GM12878 (cell line): ENCODE measurements at regions not wholly inside any gene's neighbourhood (a gene's known extent, or its start where the extent isn't known, plus 50 kb on each side); places are given as distances from the start of the nearest gene placed in this dataset.

Source experiments
- ATAC-seq: fragments of 200-7000 bp; cut with Tn5 transposase; 3 replicates; pipeline ENCODE4 v1.9.1; 2020; ENCODE audit warnings: mild to moderate bottlenecking, moderate library complexity
- BruUV-seq: library from RNA; stranded (reverse); fragments of 400-500 nt; replicated peaks from 2 replicates; lab custom pipeline; 2021; lab: Mats Ljungman, UMichigan
- CTCF ChIA-PET: fragments of 300-600 bp; sonication (Branson Sonifier 250); formaldehyde crosslinking; extraction: SDS; loops from one replicate; lab custom pipeline; 2021; ENCODE audit warnings: inconsistent platforms; lab: Yijun Ruan, JAX
- POLR2A ChIA-PET: fragments of 350-600 bp; formaldehyde crosslinking; extraction: SDS; loops from one replicate; lab custom pipeline; 2021; ENCODE audit warnings: inconsistent platforms; lab: Charles Lee
- RAD21 ChIA-PET: fragments of 300-600 bp; sonication (Branson Sonifier 250); formaldehyde crosslinking; loops from one replicate; lab custom pipeline; 2023; ENCODE audit warnings: antibody characterized with exemption; ENCODE audit not compliant: unreplicated experiment; lab: Charles Lee
- SMC1A ChIA-PET: fragments of 300-600 bp; sonication (Branson Sonifier 250); formaldehyde crosslinking; loops from one replicate; lab custom pipeline; 2023; ENCODE audit not compliant: unreplicated experiment, uncharacterized antibody; lab: Charles Lee
- DNase-seq: peaks from one replicate; pipeline ENCODE4 v3.0.0-alpha.2; 2011; ENCODE audit warnings: low read depth, low spot score
- FAIRE-seq: peaks from 3 replicates; lab custom pipeline; 2011; peaks lifted over from hg19 to GRCh38; lab: Jason Lieb, UNC
- H2AFZ ChIP-seq: 2 replicates; pipeline ENCODE4 v1.6.0; 2011; ENCODE audit warnings: low read depth, low read length, control low read depth; ENCODE audit not compliant: control insufficient read depth
- H3K27ac ChIP-seq: 2 replicates; pipeline ENCODE4 v1.5.1; 2011; ENCODE audit warnings: control low read depth; ENCODE audit not compliant: control insufficient read depth, insufficient read depth
- H3K27me3 ChIP-seq, 2 experiments: replicated peaks in 1 of 2; 2 replicates each; pipeline versions ENCODE4 v1.6.0 to v1.6.1; 2011; ENCODE audit warnings: low read length in 1 of 2; ENCODE audit not compliant: control insufficient read depth in 2 of 2, insufficient read depth in 2 of 2
- H3K36me3 ChIP-seq, 2 experiments: 2 replicates each; pipeline ENCODE4 v1.5.1; 2011; ENCODE audit warnings: low read length in 1 of 2; ENCODE audit not compliant: control insufficient read depth in 2 of 2, insufficient read depth in 2 of 2
- H3K4me1 ChIP-seq: 2 replicates; pipeline ENCODE4 v1.6.1; 2011; ENCODE audit warnings: mild to moderate bottlenecking, low read length, moderate library complexity, mixed read lengths; ENCODE audit not compliant: control insufficient read depth, insufficient read depth
- H3K4me2 ChIP-seq: 2 replicates; pipeline ENCODE4 v1.6.0; 2011; ENCODE audit warnings: control low read depth; ENCODE audit not compliant: control insufficient read depth, insufficient read depth
- H3K4me3 ChIP-seq: fragments of 200-600 bp; sonication (generic); 2 replicates; pipeline ENCODE4 v1.5.1; 2016
- H3K79me2 ChIP-seq: 2 replicates; pipeline ENCODE4 v1.6.0; 2011; ENCODE audit warnings: low read length; ENCODE audit not compliant: control insufficient read depth, insufficient read depth
- H3K9ac ChIP-seq: 2 replicates; pipeline ENCODE4 v1.8.0; 2011; ENCODE audit warnings: low read length, control low read depth, mixed read lengths; ENCODE audit not compliant: control insufficient read depth, insufficient read depth
- H3K9me3 ChIP-seq: replicated peaks from 3 replicates; pipeline ENCODE4 v1.5.1; 2011; ENCODE audit warnings: mild to moderate bottlenecking, low read length; ENCODE audit not compliant: control insufficient read depth, insufficient read depth
- H4K20me1 ChIP-seq: 2 replicates; pipeline ENCODE4 v1.6.0; 2011; ENCODE audit not compliant: control insufficient read depth, insufficient read depth
- HSF1 ChIP-seq: fragments of 150-350 bp; IDR thresholded peaks from 2 replicates; pipeline ENCODE4 v1.6.1; 2014; ENCODE audit warnings: mild to moderate bottlenecking, low read depth, low read length
- PKNOX1 ChIP-seq: fragments of 450-650 bp; IDR thresholded peaks from 2 replicates; pipeline ENCODE4 v1.6.1; 2016; ENCODE audit warnings: mild to moderate bottlenecking
- SP1 ChIP-seq: IDR thresholded peaks from one replicate; pipeline ENCODE4 v1.6.1; 2011; ENCODE audit warnings: low read depth, low read length
- ZBED1 ChIP-seq: IDR thresholded peaks from 2 replicates; pipeline ENCODE4 v1.6.1; 2016; ENCODE audit warnings: borderline replicate concordance
- ZBTB33 ChIP-seq: fragments of 450-650 bp; IDR thresholded peaks from 2 replicates; pipeline ENCODE4 v1.6.1; 2017; ENCODE audit warnings: mild to moderate bottlenecking
- WGBS: methylation state at CpG from one replicate; pipeline ENCODE4 v1.1.6; 2016; ENCODE audit warnings: low lambda C conversion rate; ENCODE audit not compliant: insufficient replicate concordance, insufficient coverage; ENCODE audit errors: missing lambda C conversion rate; 5-methylcytosine and 5-hydroxymethylcytosine counted together
- in situ Hi-C: fragments of 300-500 bp; cut with MboI; formaldehyde crosslinking; loops from 9 replicates; pipeline ENCODE4 v1.14.3; 2018; ENCODE audit warnings: mixed read lengths
- intact Hi-C: fragments of 100-400 bp; cut with micrococcal nuclease; formaldehyde crosslinking; loops from one replicate; pipeline ENCODE4 v1.14.2; 2022; ENCODE audit not compliant: unreplicated experiment

- POLR2A ChIA-PET, result no interaction called here
- in situ Hi-C loops (no loop called here), intact Hi-C loops (loop anchor here (2.0 kb wide), 1 partner anchor 598 kb away; no protein-coding TSS in a partner anchor)
- CTCF ChIA-PET, result interaction anchor here (0.9 to 1.0 kb wide), 2 partner anchors 14 to 348 kb away, joined by 3 to 4 read pairs; no protein-coding TSS in a partner anchor
- ATAC-seq (no peak), FAIRE-seq (no peak), DNase-seq (no peak)
- WGBS, result 13% methylated on average over 1 of the region's 1 CpG
- RAD21 ChIA-PET, result no interaction called here
- H3K4me1 ChIP-seq, result no peaks in the 10 kb centered on the region
- H3K4me2 ChIP-seq, result no peak overlapping the region
- H3K79me2 ChIP-seq, result no peaks in the 10 kb centered on the region
- no peak overlapping the region for H2AFZ ChIP-seq
- no peaks in the 10 kb centered on the region for H3K9me3 ChIP-seq
- no peak overlapping the region for H3K4me3 ChIP-seq
- no peaks in the 10 kb centered on the region for H4K20me1 ChIP-seq
- no TSS peak for BruUV-seq
- H3K27me3 ChIP-seq, result no peaks in the 10 kb centered on the region
- no peak overlapping the region for H3K27ac ChIP-seq
- H3K36me3 ChIP-seq, result no peaks in the 10 kb centered on the region
- TF ChIP-seq ZBED1 (no peak), PKNOX1 (no peak), SP1 (no peak), HSF1 (no peak)
- SMC1A ChIA-PET, result interaction anchor here (1.5 kb wide), 1 partner anchor 599 kb away, joined by 8 read pairs; no protein-coding TSS in a partner anchor
- H3K9ac ChIP-seq, result no peak overlapping the region
Measured at GRCh38 chr4:14254926-14255325, 627.4 kb upstream of the BOD1L1 start.

- Histone ChIP-seq H3K4me3 (no peak overlapping the region), H3K4me2 (no peak overlapping the region), H3K36me3 (no peaks in the 10 kb centered on the region), H3K79me2 (no peaks in the 10 kb centered on the region), H4K20me1 (no peaks in the 10 kb centered on the region), H2AFZ (no peak overlapping the region), H3K27me3 (no peaks in the 10 kb centered on the region), H3K4me1 (no peaks in the 10 kb centered on the region), H3K27ac (no peak overlapping the region), H3K9ac (no peak overlapping the region), H3K9me3 (no peaks in the 10 kb centered on the region)
- no peak for TF ChIP-seq ZBTB33
- ChIA-PET SMC1A (interaction anchor here (1.0 kb wide), 1 partner anchor 601 kb away, joined by 3 read pairs; no protein-coding TSS in a partner anchor), RAD21 (no interaction called here), POLR2A (no interaction called here), CTCF (interaction anchor here (1.0 to 1.8 kb wide), 3 partner anchors 8 to 604 kb away, joined by 3 to 4 read pairs (median 3); no protein-coding TSS in a partner anchor)
- DNase-seq (no peak), ATAC-seq (no peak), FAIRE-seq (no peak)
- no TSS peak for BruUV-seq
- in situ Hi-C loops, result no loop called here
- WGBS, result 0% methylated on average over 1 of the region's 1 CpG
- intact Hi-C loops, result no loop called here
Measured at GRCh38 chr4:14257903-14258302, 630.4 kb upstream of the BOD1L1 start.
